RKO (cell line): ENCODE measurements at regions not wholly inside any gene's neighbourhood (a gene's known extent, or its start where the extent isn't known, plus 50 kb on each side); places are given as distances from the start of the nearest gene placed in this dataset.

Experiments
- DNase-seq: peaks from one replicate; pipeline ENCODE4 v3.0.0-alpha.2; 2016; ENCODE audit warnings: low spot score

DNA sequence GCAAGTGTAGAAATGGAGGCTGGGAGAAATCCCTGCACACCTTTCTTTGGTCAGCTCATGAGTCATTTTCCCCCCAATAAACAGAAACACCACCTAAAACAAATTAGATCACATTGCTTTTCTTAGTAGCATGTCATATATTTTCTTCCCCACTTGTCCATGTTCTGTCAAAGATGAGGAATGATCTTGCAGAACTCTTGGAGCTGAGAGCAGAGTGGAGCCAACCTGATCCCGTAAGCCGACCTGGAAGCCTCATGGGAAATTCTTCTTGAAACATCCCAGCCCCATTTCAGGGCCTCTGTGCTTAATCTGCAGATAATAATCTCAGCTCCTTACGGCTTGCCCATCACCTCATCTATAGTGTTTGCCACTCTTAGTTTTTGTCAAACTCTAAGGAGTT lies 284.6 kb upstream of the ELAC2 start:
- no peak for DNase-seq

DNA sequence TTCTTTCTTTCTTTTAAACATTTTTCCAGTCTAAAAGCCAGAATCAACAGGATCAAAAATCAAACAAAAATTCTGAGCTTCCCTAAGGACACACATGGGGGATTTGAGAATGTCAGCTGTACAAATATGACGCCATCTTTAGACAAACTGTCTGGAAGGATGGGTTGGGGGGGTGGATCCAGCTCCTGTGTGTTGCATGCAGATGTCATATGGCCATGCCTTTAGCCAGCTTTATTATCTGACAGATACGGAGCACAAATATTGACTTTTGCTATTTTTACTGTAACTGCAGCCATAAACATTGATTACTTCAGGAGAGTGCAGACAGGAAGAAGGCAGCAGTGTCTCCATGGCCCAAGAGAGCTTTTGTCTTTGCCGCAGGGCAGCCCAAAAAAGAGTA lies 279.4 kb upstream of the ELAC2 start:
- no peak for DNase-seq

DNA sequence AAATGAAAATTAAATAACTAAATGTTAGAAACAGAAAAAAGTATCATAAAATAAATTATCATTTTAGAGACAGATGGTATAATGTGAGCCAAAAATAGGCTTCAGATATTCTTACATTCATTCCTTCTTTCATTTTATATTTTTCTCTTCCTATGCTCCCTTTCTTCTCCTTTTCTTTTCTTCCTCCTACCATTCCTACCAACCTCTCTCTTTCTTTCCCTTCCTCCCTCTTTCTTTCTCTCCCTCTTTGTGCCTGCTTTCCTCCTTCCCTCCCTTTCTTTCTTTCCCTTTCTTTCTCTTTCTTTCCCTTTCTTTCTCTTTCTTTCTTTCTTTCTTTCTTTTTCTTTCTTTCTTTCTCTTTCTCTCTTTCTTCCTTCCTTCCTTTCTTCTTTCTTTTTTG lies 275.6 kb upstream of the ELAC2 start:
- DNase-seq = no peak

GRCh38 chr17:13292291-13292690 lies 274.5 kb upstream of the ELAC2 start:
- no peak for DNase-seq

GRCh38 chr17:13288248-13288647 lies 270.4 kb upstream of the ELAC2 start:
- no peak for DNase-seq

- DNase-seq = no peak
Observed at GRCh38 chr17:13287226-13287625, 269.4 kb upstream of the ELAC2 start.

DNA sequence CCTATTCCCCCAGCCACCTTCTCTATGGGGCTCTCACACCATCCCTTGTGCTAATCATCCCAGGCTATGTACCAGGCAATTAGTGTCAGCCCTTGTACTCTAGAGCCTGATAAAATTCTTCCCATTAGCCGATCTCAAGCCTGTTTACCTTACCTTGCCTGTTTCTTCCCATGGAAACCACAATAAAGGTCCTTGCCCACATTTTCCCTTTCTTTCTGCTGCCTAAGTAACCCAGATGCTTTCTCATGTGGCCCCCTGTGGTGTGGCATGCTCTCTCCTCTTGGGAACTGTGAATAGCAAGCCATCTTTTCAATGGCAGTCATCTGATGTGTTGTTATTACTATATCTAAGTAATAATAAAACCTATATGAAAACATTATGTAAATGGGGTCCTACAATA lies 265.8 kb upstream of the ELAC2 start:
- DNase-seq = no peak

GRCh38 chr17:13281626-13282025 lies 263.8 kb upstream of the ELAC2 start:
- no peak for DNase-seq

DNA sequence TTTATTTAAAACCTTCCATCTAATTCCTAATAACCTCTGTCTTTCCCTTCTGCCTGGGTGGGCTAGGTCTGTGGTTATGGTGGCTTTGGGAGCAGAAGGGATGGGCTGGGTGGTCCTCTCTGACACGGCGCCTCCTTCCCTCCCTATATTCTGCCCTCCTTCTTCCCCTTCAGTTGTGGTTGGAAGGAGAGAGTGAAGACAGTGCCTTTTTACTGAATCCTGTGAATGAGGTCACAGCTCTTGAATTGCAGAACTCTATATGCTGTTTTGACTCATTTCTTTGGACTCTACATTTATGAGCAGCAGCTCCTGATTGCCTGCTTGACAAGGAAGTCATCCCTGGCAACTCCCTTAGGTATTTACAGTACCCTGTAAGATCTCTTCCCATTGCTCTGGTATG lies 256.0 kb upstream of the ELAC2 start:
- no peak for DNase-seq

DNA sequence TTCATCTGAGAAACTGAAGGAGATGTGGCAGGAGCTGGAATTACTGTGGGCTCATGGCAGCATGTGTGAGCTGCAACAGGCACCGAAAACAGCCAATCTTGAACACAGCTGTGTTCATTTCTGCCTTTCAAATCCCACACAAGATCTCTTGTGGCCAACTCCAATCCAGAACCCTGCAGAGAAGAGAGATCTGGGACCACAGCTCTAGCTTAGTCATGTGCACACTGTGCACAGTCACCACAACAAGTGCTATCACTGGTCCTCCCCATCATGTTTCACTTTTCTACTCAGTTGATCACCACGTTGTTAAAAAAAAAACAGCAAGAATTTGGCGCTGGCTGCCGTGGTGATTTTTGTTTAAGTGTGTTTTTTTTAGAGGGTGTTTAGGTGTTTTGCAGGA lies 254.5 kb upstream of the ELAC2 start:
- DNase-seq = no peak

DNA sequence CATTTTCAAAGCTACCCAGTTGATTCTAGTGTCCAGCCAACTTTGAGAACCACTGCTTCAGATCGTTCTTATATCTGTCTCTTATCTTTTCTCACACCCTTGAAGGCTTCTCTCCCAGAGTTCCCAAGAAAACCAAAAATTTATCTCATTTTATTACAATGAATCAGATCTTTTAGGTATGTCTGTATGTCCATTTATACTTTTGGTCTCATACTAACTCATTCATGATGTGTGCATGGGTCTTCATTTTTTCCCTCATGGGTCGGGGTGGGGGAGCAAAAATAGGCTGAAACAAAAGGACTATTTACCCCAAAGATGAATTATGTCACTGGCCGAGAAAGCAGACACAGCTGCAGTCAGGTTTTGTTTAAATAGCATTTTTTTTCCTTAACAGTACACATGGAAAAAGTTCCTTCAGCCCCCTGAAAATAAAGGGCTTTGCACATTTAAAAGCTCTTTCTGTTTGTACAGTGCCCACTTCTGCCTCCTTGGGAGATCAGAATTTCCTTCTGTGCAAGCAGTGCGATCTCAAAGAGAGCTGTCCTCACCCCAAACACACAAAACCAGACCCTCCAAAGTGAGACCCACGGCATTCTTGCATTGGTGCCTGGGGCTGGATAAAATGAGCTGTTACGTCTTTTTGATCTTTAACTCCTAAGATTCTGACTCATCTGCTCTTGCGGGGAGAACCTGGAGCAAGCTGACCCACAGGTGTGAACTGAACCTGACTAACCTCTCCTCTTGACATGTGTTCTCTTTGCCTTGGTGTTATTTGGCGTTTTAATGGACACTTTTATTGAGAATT lies 251.2 kb upstream of the ELAC2 start:
- no peak for DNase-seq

DNA sequence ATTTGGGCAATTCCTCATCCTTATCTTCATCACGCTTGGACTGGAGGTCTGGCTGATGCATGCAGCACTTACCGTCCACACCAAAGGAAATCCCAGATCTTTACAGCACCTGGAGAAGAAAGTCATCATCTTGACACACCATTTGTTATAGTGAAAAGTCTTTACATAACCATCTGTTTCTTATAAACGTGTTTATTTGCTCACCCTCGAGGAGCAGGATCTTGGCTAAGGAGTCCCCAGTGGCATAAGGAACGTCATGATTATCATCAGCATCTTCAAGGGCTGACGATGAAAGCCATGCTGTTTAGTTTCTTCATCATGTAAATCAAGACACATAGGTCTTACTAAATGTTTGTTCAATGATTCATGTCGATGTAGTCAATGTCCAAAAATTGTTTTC lies 248.8 kb upstream of the ELAC2 start:
- DNase-seq = no peak

DNA sequence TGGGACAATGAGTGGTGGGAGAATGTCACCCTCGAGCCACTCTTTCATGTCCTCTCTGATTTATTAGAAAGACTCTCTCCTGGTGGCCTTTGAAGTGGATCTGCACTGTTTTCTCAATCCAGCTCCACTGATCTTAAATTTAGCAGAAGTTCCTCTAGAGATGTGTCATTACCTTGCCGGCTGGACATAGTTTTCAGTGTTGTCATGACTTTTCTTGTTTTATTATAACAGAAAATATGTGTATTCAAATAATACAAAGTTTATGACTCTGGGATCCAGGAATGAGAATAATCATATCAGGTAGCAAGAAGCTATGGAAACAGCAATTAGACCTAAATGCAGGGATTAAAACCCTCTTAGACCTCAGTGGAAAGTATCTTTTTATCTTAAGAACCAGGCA lies 247.5 kb upstream of the ELAC2 start:
- no peak for DNase-seq

- no peak for DNase-seq
Observed at GRCh38 chr17:13263746-13264145, 245.9 kb upstream of the ELAC2 start.

DNA sequence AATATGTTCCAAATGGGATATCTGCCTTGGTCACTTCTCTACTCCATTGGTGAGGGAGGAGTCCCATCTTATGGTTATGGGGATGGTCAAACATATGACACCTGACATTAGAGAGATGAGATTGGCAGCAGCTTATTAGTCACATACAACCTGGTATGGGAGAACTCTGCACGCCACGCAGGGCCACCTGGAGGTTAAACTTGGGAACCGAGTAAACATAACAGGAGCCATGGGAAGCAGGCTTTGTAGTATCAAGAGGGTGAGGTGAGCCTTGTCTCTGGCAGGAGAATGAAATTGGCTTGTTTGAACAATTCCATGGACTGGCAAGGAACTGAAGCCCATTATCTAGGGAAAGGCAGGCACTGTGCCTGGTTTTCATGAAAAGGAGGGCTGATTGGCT lies 238.7 kb upstream of the ELAC2 start:
- no peak for DNase-seq

DNA sequence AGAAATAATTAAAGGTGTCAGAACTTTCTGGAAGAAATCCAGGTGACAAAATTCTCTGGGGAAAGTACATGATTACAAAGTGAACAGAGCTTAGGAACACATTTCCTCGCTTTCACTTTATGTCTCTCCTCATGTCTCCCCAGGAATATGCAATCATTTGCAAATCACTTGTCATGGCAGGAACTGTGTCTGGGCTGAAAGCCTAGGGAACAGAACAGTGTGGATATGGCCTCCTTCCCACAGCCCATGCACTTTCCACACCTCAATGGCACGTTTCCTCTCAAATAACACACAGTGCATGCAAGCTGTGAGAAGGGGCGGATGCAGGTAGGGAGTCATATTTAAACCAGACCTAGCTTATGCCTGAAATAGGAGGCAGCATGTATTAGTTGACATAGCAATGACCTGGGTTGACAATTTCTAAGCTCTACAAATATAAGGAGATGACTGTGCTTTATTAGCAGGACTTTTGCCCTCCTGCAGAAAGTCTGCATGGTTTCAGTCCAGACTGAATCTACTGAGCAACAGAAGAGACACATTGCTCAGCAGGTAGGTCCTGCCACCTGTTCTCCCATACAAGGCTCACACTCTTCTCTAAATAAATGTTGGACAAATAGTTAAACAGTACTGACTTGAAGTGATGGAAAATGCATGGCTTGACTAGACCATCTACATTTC lies 236.0 kb upstream of the ELAC2 start:
- no peak for DNase-seq

- DNase-seq = no peak
Observed at GRCh38 chr17:13244513-13244912, 226.7 kb upstream of the ELAC2 start.

- no peak for DNase-seq
Observed at GRCh38 chr17:13243585-13243984, 225.8 kb upstream of the ELAC2 start.

DNA sequence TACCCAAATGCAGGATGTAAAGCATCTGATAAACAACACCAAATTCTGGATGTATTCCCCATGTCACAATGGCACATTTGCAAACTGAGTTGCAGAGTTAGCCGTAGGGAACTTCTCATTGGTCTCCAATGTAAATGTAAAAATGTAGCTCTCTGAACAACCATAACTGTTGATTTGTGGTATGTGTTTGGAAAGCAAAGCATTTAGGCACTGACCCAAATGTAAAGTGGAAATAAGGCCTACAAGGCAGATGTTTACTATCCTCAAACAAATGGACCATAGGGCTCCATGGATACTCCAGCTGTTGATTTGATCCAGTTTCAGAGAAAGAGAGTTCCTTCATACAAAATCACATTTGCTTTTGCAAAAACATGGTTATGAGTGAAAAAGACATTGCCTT lies 223.0 kb upstream of the ELAC2 start:
- DNase-seq = no peak

GRCh38 chr17:13230350-13231264 lies 212.8 kb upstream of the ELAC2 start:
- no peak for DNase-seq

GRCh38 chr17:13228225-13228624 lies 210.4 kb upstream of the ELAC2 start:
- no peak for DNase-seq

DNA sequence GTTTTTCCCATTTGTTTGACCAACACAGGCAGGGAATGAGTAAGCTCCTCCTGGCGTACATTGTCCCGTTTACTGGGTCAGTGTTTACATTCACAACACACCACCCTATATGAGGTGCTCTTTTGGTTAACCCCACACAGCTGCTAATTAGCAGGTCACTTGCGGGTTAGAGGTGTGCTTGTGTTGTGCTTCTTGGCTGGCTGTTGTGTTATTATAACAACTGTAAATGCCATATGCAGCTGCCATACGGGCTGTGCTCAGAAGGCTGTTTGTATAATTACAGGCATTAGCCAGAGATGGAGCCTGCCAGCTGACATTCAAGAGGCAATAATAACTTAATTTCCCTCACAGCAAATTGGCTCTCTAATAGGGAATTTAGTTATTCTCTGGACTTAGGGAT lies 205.1 kb upstream of the ELAC2 start:
- no peak for DNase-seq

- DNase-seq = no peak
Observed at GRCh38 chr17:13212860-13213259, 195.0 kb upstream of the ELAC2 start.
